HG03520 (cell line): ENCODE measurements at regions not wholly inside any gene's neighbourhood (a gene's known extent, or its start where the extent isn't known, plus 50 kb on each side); places are given as distances from the start of the nearest gene placed in this dataset.

Experiments used
- ATAC-seq: cut with Tn5 transposase; IDR thresholded peaks from one replicate; pipeline ENCODE4 v1.9.1; 2021; ENCODE audit warnings: mild to moderate bottlenecking, moderate library complexity; ENCODE audit not compliant: unreplicated experiment

DNA sequence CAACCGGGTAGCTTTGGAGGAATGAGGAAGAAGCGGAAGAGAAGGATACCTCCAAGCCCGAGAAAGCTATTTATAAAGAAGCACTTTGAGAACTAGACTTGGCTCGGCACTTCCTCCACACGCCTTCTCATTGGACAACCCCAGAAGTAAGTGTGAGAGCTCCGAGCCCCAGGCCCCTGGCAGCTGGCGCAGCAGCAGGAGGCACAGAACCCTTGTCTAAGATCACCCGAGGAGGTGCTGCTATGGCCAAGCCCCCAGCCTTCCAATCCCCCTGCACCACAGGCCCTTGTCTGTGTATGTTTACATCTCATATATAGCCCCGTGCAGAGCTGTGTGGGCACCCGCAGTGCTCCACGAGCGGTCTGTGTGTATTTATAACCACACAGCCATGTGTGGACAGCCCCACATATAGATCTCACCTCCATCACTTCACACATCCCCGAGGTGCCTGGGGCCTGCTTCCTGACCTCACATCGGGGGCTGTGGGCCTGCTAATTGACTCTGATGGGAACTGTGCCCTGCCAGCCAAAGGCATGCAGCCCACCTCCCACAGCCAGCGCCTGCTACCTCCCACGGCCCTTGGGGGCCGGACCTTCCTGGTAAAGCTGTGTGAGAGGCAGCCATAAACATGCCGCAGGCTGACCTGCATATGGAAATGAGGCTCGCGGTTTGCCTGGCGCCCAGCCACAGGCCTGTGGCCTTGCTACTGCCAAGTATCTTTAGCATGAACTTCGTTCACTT is 96.1 kb downstream of the C17orf67 start:
- no peak for ATAC-seq

- no peak for ATAC-seq
These were observed 94.3 kb downstream of the C17orf67 start for GRCh38 chr17:56739376-56739775.

DNA sequence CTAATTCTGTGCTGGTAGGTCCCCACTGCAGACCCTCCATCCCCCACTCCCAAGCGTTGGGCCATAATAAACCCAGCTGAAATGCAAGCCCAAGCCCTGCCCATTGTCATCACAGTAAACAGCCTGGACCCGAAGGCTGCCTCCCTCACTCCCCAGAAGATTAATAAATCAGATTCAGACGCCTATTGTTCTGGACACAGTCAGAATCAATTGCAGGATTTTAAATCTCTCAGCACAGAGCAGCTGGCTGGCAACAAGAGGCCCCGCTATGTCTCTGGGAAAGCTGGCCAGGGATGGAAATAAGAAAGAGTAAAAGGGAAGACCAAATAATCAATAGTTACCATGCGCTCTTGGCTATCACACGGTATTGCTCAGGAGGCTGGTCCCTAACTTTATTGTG is 93.9 kb downstream of the C17orf67 start:
- ATAC-seq = no peak

DNA sequence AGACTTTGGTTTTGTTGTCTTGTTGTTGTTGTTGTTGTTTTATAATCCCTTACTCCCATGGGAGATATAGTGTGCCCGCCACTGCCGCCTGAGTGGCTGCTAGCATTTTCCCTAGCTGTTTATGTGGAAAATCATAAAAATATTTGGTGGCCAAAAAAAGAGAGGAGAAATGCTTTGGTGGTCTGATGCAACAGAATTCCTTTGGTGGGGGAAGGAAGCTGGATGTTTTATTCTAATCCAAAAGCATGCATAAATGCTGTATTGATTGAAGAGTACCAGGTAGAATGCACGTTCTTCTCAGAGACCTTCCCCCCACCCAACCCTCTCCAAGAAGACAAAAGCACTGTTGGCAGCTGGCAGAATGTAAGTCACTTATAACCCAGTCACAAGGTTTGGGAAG is 93.2 kb downstream of the C17orf67 start:
- no peak for ATAC-seq
